ENCODE measurements at regions not wholly inside any gene's neighbourhood (a gene's known extent, or its start where the extent isn't known, plus 50 kb on each side); places are given as distances from the start of the nearest gene placed in this dataset.

DNA sequence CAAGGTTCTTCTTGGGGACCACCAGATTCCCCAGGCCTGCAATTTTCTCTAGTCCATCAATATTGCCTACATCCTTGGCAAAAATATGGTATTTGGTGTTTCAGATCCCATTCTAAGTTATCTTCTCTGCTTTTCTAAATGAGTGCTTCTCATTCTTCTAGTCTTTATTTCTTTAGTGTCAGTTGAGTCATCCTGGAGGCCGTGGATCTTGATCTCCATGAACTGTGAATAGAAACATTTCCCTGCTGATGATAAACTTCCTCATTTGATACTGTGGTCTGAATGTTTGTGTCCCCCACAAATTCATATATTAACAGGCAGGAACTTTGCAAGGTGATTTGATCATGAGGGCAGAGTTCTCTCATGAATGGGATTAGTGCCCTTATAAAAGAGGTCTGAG lies 779.3 kb downstream of the INHBA start:
- ATAC-seq = no peak
- no peaks in the 10 kb centered on the region for H3K9me3 ChIP-seq (replicated peaks; ENCODE audit: control insufficient read depth, insufficient read depth, low read length)
- no peaks in the 10 kb centered on the region for H3K79me2 ChIP-seq (ENCODE audit: control insufficient read depth, insufficient read depth, low read length)
- no peak overlapping the region for H3K27ac ChIP-seq (ENCODE audit: control insufficient read depth, insufficient read depth)
- intact Hi-C loops (cut with micrococcal nuclease; ENCODE audit: unreplicated experiment) (no loop called here), in situ Hi-C loops (cut with MboI) (no loop called here)
- H3K4me1 ChIP-seq (ENCODE audit: control insufficient read depth, insufficient read depth, low read length) = no peaks in the 10 kb centered on the region
- H2AFZ ChIP-seq (ENCODE audit: control insufficient read depth, low read depth, low read length) = no peak overlapping the region
- ChIA-PET POLR2A (no interaction called here), SMC1A (ENCODE audit: uncharacterized antibody, unreplicated experiment) (interaction anchor here (1.0 kb wide), 1 partner anchor 19 kb away, joined by 3 read pairs; no protein-coding TSS in a partner anchor), CTCF (no interaction called here), RAD21 (ENCODE audit: unreplicated experiment) (no interaction called here)
- H3K36me3 ChIP-seq (ENCODE audit: control insufficient read depth in 2 of 2, insufficient read depth in 2 of 2, low read length in 1 of 2) = no peaks in the 10 kb centered on the region
- H3K27me3 ChIP-seq (replicated peaks in 1 of 2; ENCODE audit: control insufficient read depth in 2 of 2, insufficient read depth in 2 of 2, low read length in 1 of 2) = no peaks in the 10 kb centered on the region
- no peaks in the 10 kb centered on the region for H4K20me1 ChIP-seq (ENCODE audit: control insufficient read depth, insufficient read depth)
- H3K4me2 ChIP-seq (ENCODE audit: control insufficient read depth, insufficient read depth) = no peak overlapping the region
- FAIRE-seq = no peak
- no peak for DNase-seq (ENCODE audit: low read depth, low spot score)
- H3K9ac ChIP-seq (ENCODE audit: control insufficient read depth, insufficient read depth, low read length) = no peak overlapping the region
- 0% methylated on average over 1 of the region's 1 CpG for WGBS (ENCODE audit: insufficient coverage, insufficient replicate concordance, low lambda C conversion rate, missing lambda C conversion rate)
- H3K4me3 ChIP-seq = no peak overlapping the region
- BruUV-seq (replicated peaks) = no TSS peak
- no peak for TF ChIP-seq ATF3 (IDR thresholded peaks at IDR 0.05; ENCODE audit: borderline replicate concordance, extremely low read depth, low read depth, low read length)
- no peak for TF ChIP-seq POLR2A (IDR thresholded peaks at IDR 0.05; ENCODE audit: low read depth, low read length)
- no peak for TF ChIP-seq ASH2L (IDR thresholded peaks at IDR 0.05; ENCODE audit: borderline replicate concordance, low read depth)
- TF ChIP-seq, protein P1, sequence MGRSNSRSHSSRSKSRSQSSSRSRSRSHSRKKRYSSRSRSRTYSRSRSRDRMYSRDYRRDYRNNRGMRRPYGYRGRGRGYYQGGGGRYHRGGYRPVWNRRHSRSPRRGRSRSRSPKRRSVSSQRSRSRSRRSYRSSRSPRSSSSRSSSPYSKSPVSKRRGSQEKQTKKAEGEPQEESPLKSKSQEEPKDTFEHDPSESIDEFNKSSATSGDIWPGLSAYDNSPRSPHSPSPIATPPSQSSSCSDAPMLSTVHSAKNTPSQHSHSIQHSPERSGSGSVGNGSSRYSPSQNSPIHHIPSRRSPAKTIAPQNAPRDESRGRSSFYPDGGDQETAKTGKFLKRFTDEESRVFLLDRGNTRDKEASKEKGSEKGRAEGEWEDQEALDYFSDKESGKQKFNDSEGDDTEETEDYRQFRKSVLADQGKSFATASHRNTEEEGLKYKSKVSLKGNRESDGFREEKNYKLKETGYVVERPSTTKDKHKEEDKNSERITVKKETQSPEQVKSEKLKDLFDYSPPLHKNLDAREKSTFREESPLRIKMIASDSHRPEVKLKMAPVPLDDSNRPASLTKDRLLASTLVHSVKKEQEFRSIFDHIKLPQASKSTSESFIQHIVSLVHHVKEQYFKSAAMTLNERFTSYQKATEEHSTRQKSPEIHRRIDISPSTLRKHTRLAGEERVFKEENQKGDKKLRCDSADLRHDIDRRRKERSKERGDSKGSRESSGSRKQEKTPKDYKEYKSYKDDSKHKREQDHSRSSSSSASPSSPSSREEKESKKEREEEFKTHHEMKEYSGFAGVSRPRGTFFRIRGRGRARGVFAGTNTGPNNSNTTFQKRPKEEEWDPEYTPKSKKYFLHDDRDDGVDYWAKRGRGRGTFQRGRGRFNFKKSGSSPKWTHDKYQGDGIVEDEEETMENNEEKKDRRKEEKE (IDR thresholded peaks at IDR 0.05) = no peak
- TF ChIP-seq, protein P2, sequence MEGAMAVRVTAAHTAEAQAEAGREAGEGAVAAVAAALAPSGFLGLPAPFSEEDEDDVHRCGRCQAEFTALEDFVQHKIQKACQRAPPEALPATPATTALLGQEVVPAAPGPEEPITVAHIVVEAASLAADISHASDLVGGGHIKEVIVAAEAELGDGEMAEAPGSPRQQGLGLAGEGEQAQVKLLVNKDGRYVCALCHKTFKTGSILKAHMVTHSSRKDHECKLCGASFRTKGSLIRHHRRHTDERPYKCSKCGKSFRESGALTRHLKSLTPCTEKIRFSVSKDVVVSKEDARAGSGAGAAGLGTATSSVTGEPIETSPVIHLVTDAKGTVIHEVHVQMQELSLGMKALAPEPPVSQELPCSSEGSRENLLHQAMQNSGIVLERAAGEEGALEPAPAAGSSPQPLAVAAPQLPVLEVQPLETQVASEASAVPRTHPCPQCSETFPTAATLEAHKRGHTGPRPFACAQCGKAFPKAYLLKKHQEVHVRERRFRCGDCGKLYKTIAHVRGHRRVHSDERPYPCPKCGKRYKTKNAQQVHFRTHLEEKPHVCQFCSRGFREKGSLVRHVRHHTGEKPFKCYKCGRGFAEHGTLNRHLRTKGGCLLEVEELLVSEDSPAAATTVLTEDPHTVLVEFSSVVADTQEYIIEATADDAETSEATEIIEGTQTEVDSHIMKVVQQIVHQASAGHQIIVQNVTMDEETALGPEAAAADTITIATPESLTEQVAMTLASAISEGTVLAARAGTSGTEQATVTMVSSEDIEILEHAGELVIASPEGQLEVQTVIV (IDR thresholded peaks at IDR 0.05; ENCODE audit: borderline replicate concordance, partially characterized antibody) = no peak
- no peak for TF ChIP-seq HCFC1 (IDR thresholded peaks at IDR 0.05; ENCODE audit: low read length)
- TF ChIP-seq NR2C1 (IDR thresholded peaks at IDR 0.05) = no peak
- TF ChIP-seq IRF3 (IDR thresholded peaks at IDR 0.05) = no peak
- no peak for TF ChIP-seq ZBTB40 (IDR thresholded peaks at IDR 0.05; ENCODE audit: borderline replicate concordance)
- no peak for TF ChIP-seq BMI1 (IDR thresholded peaks at IDR 0.05; ENCODE audit: borderline replicate concordance)
- TF ChIP-seq SIX5 (IDR thresholded peaks at IDR 0.05; ENCODE audit: low read depth, low read length, severe bottlenecking) = no peak
- TF ChIP-seq NRF1 (conservative IDR thresholded peaks at IDR 0.05; ENCODE audit: low read depth, low read length) = no peak
- no peak for TF ChIP-seq JUNB (IDR thresholded peaks at IDR 0.05)
- no peak for TF ChIP-seq CEBPB (IDR thresholded peaks at IDR 0.05; ENCODE audit: borderline replicate concordance in 1 of 2, low read depth in 2 of 2, low read length in 2 of 2)
- no peak for TF ChIP-seq ZNF622 (IDR thresholded peaks at IDR 0.05)

Data from GM12878 (cell line).